SK-N-DZ (cell line): ENCODE measurements at regions not wholly inside any gene's neighbourhood (a gene's known extent, or its start where the extent isn't known, plus 50 kb on each side); places are given as distances from the start of the nearest gene placed in this dataset.

Experiments
- DNase-seq: peaks from one replicate; pipeline ENCODE4 v3.0.0-alpha.2; 2015; ENCODE audit warnings: low spot score

GRCh38 chr3:55180161-55180560, 252.3 kb upstream of the LRTM1 start:
- no peak for DNase-seq

DNA sequence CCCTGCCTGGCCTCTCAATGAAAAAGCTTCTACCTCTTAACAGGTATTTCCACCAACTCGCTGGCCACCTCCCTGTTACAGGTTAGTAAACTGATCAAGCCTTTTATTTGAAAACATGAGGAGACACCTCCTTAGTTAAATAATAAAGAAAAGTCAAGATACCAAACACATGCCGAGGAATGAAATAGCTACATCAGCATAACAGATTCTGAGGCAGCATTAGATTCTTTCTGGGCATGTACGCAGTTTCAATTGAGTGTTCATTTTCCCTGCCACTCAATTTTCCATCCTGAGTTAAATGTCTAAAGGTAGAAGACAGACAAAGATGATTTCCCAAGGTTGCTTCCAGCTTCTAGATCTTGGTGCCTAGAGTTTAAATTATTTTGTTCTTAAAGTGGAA, 250.5 kb upstream of the LRTM1 start:
- DNase-seq: no peak

DNA sequence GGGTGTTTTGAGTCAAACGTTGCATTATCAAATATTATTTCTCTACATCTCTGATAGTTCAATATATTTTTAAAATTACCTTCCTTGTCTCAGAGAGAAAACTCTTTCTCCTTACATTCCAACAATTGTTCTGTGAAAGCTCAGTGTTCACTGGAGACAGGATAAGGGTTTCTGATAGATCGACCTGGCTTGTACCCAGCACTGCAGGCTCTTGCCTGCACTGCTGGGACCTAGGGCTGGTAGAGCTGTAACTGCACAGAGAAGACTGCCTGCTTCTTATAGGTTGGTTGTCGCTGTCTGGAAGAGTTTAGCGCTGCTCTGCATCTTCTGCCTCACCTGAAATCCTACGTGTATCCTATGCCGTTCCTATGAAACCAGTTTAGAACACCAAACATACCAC, 249.9 kb upstream of the LRTM1 start:
- DNase-seq: no peak

DNA sequence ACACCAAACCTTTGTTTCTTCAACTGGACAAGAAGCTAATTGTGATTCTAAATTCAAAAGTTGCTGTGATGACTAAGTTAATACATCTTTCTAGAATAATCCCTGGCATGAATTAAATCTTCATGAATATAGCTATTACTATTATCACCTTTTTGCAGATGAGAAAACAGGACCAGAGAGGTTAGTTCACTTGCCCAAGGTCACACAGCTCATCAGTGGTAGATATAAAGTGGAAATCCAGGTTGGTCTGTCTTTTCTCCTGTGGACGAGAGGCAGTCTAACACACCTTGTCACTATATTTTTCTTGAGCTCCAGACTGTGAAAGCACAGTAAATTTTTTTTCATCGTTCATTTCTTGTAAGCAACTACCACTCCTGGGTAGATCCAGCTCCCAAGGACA, 247.6 kb upstream of the LRTM1 start:
- no peak for DNase-seq

DNA sequence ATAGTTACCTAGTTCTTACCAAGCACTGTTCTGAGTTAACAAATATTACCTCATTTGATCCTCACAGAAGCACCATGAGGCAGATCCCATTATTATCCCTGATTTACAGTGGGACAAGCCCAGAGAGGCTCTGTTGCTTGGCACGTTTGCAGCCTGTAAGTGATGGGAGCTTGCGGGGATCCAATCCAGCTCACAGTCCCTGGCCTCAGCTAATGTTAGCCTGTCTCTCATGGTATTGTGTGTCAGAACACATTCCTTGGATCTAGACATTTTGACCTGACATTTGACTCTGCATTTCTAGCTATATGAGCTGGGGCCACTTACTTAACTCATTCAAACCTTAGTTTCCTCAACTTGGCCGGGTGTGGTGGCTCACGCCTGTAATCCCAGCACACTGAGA, 246.9 kb upstream of the LRTM1 start:
- no peak for DNase-seq

DNA sequence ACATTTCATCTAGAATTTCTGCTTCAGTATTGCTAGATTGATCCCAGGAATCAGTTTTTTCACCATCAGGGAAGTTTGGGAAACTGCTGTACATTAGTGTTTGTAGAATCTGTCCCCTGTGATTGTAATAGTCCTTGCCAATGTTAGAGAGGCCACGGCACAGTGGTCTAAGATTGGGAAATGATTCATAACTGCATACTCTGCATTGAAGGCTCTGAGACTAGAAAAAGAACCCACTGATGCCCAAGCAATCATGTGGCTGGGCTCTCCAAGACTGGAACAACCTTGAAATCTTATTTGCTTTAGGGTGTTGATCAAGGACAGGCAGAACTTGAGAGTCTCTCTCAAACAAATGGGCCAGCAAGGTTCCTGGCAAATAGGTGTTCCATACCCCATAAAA, 245.6 kb upstream of the LRTM1 start:
- DNase-seq: no peak

DNA sequence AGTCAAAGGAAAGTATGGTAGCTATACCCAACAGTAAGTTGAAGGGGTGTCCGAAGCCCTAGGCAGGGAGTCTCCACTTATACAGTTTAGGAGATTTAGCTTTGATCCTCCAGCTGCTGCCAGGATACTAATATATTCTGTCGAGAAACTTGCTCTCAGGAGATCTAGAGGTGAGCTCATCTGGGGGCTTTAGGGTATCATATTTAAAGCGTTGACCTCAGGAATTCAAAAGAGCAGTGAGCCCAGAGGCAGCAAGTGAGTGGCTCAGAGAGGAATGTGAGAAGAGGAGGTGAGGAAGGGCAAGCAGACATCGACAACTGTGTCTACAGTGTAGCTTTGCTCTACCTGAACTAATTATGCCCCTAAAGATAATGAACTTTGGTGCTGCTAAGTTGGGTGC, 245.1 kb upstream of the LRTM1 start:
- DNase-seq: no peak

GRCh38 chr3:55170444-55170843, 242.6 kb upstream of the LRTM1 start:
- no peak for DNase-seq

DNA sequence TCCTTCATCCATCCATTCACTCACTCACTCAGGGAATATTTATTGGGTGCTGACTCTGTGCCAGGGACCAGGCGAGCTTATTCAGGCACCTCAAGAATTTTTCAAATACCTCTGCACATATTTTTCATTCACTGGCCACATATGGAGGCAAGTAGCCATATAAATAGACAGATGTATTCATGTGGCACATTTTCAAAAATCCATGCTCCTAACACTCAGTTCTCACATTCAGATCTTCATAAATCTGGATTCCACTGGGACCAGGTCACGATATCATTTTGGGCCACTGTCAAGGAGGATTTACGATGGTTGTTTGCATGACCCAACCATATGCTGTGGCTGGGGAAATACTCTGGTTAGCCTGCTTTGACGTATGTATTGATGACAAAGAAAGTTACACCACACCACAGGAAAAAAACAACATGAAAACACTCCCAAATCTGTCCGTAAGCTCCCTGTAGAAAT, 241.8 kb upstream of the LRTM1 start:
- no peak for DNase-seq

DNA sequence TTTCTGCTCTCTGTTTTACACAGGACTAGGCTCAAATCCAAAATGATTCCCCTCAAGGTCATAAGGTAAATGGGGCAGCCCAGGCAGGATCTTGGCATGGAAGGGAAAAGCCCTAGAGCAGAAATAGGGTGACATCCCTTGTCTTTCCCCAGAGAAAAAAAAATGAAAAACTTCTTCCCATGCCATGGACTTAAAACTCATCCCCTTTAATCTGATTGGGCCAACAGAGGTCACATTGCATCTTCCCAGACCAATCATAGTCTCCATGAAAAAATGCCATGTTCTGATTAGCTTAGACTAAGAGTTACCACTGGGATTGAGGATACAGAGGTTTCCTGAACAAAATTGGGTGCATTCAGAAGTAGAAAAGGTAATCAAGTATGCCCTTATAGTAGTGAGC, 241.3 kb upstream of the LRTM1 start:
- DNase-seq: no peak

- no peak for DNase-seq
Measured at GRCh38 chr3:55167586-55168317, 239.9 kb upstream of the LRTM1 start.

DNA sequence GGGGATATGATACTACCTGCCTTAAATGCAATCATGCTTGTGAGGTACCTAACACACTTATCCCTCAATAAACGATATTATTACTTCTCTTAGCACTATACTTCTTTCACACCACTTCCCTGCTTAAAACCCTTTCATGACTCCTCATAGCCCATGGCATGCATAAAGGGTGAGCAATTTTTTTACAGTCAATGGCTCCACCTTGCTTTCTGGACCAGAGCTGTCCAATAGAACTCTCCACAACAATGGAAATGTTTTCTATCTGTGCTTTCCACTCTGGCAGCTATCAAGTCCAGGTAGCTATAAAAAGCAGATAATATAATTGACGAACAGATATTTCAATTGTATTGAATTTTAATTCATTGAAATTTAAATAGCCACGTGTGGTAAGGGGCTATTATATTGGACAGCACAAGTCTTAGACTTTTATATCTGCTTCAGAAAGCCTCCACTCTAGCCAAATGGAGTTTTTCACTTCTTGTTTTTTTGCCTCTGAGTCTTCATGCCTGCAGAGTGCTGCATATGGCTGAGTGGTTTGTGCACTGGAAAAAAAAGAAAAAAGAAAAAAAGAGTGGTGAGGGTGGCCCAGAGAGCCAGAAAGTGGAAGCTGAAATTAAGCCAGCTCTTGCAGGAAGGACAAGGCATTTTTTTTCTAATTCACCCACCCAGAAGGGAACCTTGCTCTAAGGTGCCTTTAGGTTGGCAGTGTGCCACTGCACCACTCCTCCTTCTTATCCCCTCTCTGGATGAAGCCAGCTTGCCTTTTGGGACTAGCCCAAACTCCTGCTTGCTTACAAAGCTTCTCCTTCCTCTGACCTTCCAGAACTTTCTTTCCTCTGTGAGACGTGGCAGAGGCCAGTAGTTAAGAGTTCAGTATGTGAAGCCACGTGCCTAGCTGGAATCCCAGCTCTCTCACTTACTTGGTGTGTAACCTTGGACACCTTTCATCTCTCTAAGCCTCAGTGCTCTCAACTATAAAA, 239.0 kb upstream of the LRTM1 start:
- DNase-seq: no peak

DNA sequence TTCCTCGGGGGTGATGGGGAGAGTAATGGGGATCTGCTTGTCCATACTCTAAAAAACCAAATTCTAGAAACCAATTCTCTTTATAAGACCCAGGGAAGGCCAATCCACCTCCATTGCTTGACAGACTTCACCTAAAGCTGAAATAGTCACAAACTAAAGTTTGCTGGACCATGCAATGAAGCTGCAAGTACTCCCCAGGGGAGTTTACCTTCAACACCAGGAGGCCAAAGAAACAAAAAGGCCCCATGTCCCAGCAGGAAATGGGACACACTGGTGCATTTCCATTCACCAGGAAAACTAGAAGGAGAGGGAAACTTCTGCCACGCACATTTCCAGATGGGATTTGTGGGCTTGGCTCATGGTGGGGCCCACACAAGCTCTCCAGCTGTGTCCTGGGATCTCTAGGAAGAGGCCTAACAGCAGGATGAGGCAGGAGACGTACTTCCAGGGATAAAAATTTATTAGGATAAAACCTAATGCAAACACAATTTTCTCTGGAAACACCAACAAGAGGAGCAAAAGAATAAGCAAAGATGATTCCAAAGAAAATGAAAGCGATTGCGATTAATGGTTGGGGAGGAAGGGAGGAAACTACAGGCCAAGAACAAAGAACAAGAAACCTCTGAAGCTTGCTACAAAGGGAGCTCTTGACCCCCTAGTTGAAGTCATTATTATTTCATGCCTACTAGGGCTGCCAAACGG, 238.0 kb upstream of the LRTM1 start:
- no peak for DNase-seq

GRCh38 chr3:55165278-55165677, 237.4 kb upstream of the LRTM1 start:
- DNase-seq: no peak

- no peak for DNase-seq
Measured at GRCh38 chr3:55164876-55165275, 237.0 kb upstream of the LRTM1 start.

- no peak for DNase-seq
Measured at GRCh38 chr3:55164191-55164590, 236.3 kb upstream of the LRTM1 start.

DNA sequence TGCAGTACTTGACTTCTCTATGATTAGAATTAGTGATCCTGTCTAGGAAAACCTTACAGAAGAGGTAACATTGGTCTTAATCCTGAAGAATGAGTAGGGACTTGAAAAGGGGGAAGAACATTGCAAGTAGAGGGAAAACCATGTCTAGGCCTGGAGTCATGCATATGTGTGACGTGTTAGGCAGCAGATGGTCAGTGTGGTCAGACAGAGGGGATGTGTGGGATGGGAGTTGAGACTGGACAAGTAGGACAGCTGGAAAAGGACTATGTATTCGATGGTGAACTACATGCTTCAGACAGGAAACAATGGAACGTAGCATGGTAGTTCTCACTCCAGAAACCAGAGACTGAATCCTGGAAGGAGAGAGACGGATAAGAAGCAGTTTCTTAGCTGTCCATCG, 235.6 kb upstream of the LRTM1 start:
- no peak for DNase-seq

DNA sequence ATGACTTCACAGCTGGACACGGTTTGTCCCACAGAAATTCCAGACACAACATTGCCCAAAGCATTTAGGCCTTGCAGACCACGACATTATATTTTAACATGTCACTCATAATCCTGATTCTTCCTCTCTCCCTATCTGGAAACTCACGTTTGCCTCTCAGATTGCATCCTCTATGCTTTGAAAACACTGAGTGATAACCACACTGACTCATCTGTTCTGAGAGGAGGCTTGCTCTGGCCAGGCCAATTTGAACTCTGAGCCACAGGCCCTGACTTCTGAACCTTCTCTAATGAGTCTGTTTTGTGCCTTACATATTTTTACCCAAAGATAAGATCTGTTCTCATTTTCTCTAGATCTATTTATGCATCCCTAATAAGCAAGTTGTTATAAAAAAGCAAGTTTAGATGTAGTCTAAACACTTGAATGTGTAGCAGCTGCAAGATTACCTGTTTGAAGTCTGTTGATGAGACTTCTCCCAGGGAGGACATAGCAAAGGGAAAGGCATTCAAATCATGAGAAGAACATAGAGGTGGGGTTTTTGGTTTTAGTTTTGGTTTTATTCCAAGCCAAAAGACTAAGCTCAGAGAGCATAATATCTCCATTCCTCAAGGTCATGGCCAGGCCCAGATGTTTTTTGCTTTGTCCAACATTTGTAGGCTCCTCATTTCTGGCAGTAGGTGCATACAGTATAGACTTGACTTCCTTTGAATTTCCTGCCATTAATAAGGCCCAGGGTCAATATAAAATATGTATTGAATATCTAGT, 234.4 kb upstream of the LRTM1 start:
- DNase-seq: no peak

DNA sequence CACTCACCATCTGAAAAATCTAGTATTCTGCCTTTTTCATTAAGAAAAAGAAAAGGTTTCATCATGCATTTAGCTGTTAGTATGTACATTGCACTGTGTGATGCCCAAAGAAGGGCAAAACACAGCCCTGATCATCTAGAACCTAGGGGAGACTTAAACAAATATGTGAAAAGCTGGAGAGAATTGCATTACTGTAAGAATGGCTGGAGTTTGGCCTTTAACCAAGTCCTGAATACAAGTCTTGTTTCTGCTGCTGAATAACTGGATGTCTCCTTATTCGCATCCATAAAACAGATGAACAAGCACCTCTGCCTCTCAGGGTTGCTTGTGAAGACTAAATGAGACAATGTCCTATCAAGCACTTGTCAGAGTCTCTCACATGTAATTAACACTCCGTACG, 233.4 kb upstream of the LRTM1 start:
- DNase-seq: no peak

DNA sequence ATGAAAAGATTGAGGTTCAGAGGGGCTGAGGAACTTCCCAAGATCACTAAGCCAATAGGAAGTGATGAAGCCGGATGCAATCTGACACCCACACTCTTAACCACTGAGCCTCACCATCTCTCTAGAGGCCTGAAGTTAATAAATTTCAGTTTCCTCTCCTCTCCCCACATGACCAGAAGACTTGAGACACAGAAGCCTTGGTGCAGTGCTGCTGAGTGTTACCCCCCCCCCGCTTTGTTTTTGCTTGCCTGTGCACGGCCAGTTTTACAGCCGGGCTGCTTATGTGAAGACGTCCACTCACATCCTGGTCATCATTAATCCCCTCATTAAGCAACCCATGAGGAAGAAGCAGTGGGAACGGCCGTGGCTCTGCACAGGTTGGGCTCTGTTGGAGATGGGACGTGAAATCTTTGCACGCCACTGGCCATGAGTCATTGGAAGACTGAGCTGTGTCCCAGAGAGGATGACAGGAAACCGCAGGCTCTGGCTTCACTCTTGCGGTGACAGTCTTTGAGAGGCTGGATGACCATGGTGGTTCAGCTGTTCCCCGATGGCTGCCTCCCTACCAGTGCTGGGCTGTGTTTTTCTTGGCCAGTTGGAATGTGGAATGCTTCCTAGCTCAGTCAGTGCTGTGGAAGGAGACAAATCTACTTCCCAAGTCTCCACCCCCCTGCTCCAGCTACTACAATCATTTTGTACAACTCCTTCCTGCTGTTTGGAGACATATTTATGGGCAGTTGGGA, 232.6 kb upstream of the LRTM1 start:
- DNase-seq: peak; percentile 11

GRCh38 chr3:55159711-55160110, 231.9 kb upstream of the LRTM1 start:
- no peak for DNase-seq
